ENCODE measurements at regions not wholly inside any gene's neighbourhood (a gene's known extent, or its start where the extent isn't known, plus 50 kb on each side); places are given as distances from the start of the nearest gene placed in this dataset.

- H3K79me2 ChIP-seq (ENCODE audit: control insufficient read depth, insufficient read depth, low read length): no peaks in the 10 kb centered on the region
- ChIA-PET SMC1A (ENCODE audit: uncharacterized antibody, unreplicated experiment) (interaction anchor here (3.4 kb wide), 1 partner anchor 18 kb away, joined by 10 read pairs; no protein-coding TSS in a partner anchor), RAD21 (ENCODE audit: unreplicated experiment) (no interaction called here), CTCF (interaction anchor here (2.3 kb wide), 1 partner anchor 377 kb away, joined by 11 read pairs; no protein-coding TSS in a partner anchor), POLR2A (no interaction called here)
- no peak overlapping the region for H3K4me3 ChIP-seq
- TF ChIP-seq POU2F2 (IDR thresholded peaks at IDR 0.05; ENCODE audit: borderline replicate concordance, low read depth, low read length): no peak
- no peak for TF ChIP-seq ZNF207 (IDR thresholded peaks at IDR 0.05; ENCODE audit: borderline replicate concordance)
- no peak for TF ChIP-seq CBX5 (IDR thresholded peaks at IDR 0.05; ENCODE audit: low read depth)
- no peak for TF ChIP-seq SRF (IDR thresholded peaks at IDR 0.05; ENCODE audit: low read depth in 2 of 2, low read length in 2 of 2)
- TF ChIP-seq, protein P1, sequence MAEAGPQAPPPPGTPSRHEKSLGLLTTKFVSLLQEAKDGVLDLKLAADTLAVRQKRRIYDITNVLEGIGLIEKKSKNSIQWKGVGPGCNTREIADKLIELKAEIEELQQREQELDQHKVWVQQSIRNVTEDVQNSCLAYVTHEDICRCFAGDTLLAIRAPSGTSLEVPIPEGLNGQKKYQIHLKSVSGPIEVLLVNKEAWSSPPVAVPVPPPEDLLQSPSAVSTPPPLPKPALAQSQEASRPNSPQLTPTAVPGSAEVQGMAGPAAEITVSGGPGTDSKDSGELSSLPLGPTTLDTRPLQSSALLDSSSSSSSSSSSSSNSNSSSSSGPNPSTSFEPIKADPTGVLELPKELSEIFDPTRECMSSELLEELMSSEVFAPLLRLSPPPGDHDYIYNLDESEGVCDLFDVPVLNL (IDR thresholded peaks at IDR 0.05; ENCODE audit: low read depth, low read length): no peak
- DNase-seq (ENCODE audit: low read depth, low spot score) (no peak), FAIRE-seq (no peak), ATAC-seq (no peak)
- no peak overlapping the region for H3K4me2 ChIP-seq (ENCODE audit: control insufficient read depth, insufficient read depth)
- no peaks in the 10 kb centered on the region for H3K4me1 ChIP-seq (ENCODE audit: control insufficient read depth, insufficient read depth, low read length)
- H3K36me3 ChIP-seq (ENCODE audit: control insufficient read depth in 2 of 2, insufficient read depth in 2 of 2, low read length in 1 of 2): no peaks in the 10 kb centered on the region
- no peak overlapping the region for H2AFZ ChIP-seq (ENCODE audit: control insufficient read depth, low read depth, low read length)
- no peak overlapping the region for H3K9ac ChIP-seq (ENCODE audit: control insufficient read depth, insufficient read depth, low read length)
- BruUV-seq (replicated peaks): no TSS peak
- no peak overlapping the region for H3K27ac ChIP-seq (ENCODE audit: control insufficient read depth, insufficient read depth)
- H4K20me1 ChIP-seq (ENCODE audit: control insufficient read depth, insufficient read depth): no peaks in the 10 kb centered on the region
- intact Hi-C loops (cut with micrococcal nuclease; ENCODE audit: unreplicated experiment) (no loop called here), in situ Hi-C loops (cut with MboI) (no loop called here)
- no peaks in the 10 kb centered on the region for H3K27me3 ChIP-seq (replicated peaks in 1 of 2; ENCODE audit: control insufficient read depth in 2 of 2, insufficient read depth in 2 of 2, low read length in 1 of 2)
- H3K9me3 ChIP-seq (replicated peaks; ENCODE audit: control insufficient read depth, insufficient read depth, low read length): no peaks in the 10 kb centered on the region
Measured at GRCh38 chr2:161569401-161569800, 54.8 kb upstream of the SLC4A10 start.

- Histone ChIP-seq H3K9ac (ENCODE audit: control insufficient read depth, insufficient read depth, low read length) (no peak overlapping the region), H4K20me1 (ENCODE audit: control insufficient read depth, insufficient read depth) (no peaks in the 10 kb centered on the region), H3K27ac (ENCODE audit: control insufficient read depth, insufficient read depth) (no peak overlapping the region), H3K79me2 (ENCODE audit: control insufficient read depth, insufficient read depth, low read length) (no peaks in the 10 kb centered on the region), H3K27me3 (replicated peaks in 1 of 2; ENCODE audit: control insufficient read depth in 2 of 2, insufficient read depth in 2 of 2, low read length in 1 of 2) (no peaks in the 10 kb centered on the region), H3K4me2 (ENCODE audit: control insufficient read depth, insufficient read depth) (no peak overlapping the region), H3K4me1 (ENCODE audit: control insufficient read depth, insufficient read depth, low read length) (no peaks in the 10 kb centered on the region), H3K36me3 (ENCODE audit: control insufficient read depth in 2 of 2, insufficient read depth in 2 of 2, low read length in 1 of 2) (no peaks in the 10 kb centered on the region), H2AFZ (ENCODE audit: control insufficient read depth, low read depth, low read length) (no peak overlapping the region), H3K9me3 (replicated peaks; ENCODE audit: control insufficient read depth, insufficient read depth, low read length) (no peaks in the 10 kb centered on the region), H3K4me3 (no peak overlapping the region)
- ChIA-PET CTCF (interaction anchor here (0.6 to 2.3 kb wide), 4 partner anchors 16 to 1067 kb away, joined by 4 to 11 read pairs (median 6); no protein-coding TSS in a partner anchor), SMC1A (ENCODE audit: uncharacterized antibody, unreplicated experiment) (interaction anchor here (0.6 to 3.4 kb wide), 3 partner anchors 17 to 372 kb away, joined by 3 to 10 read pairs (median 3); no protein-coding TSS in a partner anchor), RAD21 (ENCODE audit: unreplicated experiment) (interaction anchor here (1.1 kb wide), 1 partner anchor 376 kb away, joined by 4 read pairs; no protein-coding TSS in a partner anchor), POLR2A (no interaction called here)
- BruUV-seq (replicated peaks): no TSS peak
- DNase-seq (ENCODE audit: low read depth, low spot score) (no peak), ATAC-seq (peak; percentile 74), FAIRE-seq (no peak)
- intact Hi-C loops (cut with micrococcal nuclease; ENCODE audit: unreplicated experiment) (no loop called here), in situ Hi-C loops (cut with MboI) (no loop called here)
- WGBS (ENCODE audit: insufficient coverage, insufficient replicate concordance, low lambda C conversion rate, missing lambda C conversion rate): 21% methylated on average over 6 of the region's 6 CpGs
- TF ChIP-seq, protein P2, sequence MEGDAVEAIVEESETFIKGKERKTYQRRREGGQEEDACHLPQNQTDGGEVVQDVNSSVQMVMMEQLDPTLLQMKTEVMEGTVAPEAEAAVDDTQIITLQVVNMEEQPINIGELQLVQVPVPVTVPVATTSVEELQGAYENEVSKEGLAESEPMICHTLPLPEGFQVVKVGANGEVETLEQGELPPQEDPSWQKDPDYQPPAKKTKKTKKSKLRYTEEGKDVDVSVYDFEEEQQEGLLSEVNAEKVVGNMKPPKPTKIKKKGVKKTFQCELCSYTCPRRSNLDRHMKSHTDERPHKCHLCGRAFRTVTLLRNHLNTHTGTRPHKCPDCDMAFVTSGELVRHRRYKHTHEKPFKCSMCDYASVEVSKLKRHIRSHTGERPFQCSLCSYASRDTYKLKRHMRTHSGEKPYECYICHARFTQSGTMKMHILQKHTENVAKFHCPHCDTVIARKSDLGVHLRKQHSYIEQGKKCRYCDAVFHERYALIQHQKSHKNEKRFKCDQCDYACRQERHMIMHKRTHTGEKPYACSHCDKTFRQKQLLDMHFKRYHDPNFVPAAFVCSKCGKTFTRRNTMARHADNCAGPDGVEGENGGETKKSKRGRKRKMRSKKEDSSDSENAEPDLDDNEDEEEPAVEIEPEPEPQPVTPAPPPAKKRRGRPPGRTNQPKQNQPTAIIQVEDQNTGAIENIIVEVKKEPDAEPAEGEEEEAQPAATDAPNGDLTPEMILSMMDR (IDR thresholded peaks at IDR 0.05 in 2 of 3, conservative IDR thresholded peaks at IDR 0.05 in 1 of 3; ENCODE audit: control insufficient read depth in 2 of 3, extremely low read depth in 1 of 3, insufficient read depth in 1 of 3, low read depth in 3 of 3, low read length in 3 of 3): peak; percentile 13 to 37 (median 32); a peak in 5 of 6 replicates
- TF ChIP-seq ZNF384 (IDR thresholded peaks at IDR 0.05; ENCODE audit: borderline replicate concordance, low read depth, low read length) (peak; percentile 79), RAD21 (IDR thresholded peaks at IDR 0.05; ENCODE audit: insufficient read depth, low read depth, low read length) (no peak)
Measured at GRCh38 chr2:161570424-161571050, 53.7 kb upstream of the SLC4A10 start.

All from GM12878 (cell line).